ENCODE measurements at regions not wholly inside any gene's neighbourhood (a gene's known extent, or its start where the extent isn't known, plus 50 kb on each side); places are given as distances from the start of the nearest gene placed in this dataset.

DNA sequence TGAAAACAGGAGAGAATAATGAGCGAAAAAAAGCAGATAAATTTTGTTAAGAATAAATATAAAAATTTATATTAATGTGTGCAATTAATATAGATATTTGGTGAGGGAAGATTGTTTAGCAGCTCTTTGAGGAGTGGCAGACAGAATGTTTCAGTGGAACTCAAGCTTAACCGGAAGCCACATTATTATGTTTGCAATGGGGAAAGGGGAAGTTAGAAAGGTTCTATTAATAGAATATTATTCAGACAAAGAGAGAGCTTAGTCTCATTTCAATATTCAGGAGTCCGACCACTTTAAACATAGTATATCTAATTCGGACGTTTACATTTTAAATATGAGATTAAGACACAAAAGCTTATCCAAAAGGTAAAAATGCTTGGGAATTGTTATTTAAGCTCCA lies 81.6 kb upstream of the KHDRBS2 start:
- CTCF ChIA-PET: no interaction called here
- Histone ChIP-seq H3K79me2 (ENCODE audit: insufficient read depth, low read length) (no peaks in the 10 kb centered on the region), H2AFZ (ENCODE audit: low read depth, low read length, poor library complexity, severe bottlenecking) (no peak overlapping the region), H3K27ac (ENCODE audit: low read depth, low read length) (no peak overlapping the region), H3K4me3 (replicated peaks in 1 of 2; ENCODE audit: low read depth in 1 of 2, low read length in 2 of 2) (no peak overlapping the region), H3K36me3 (ENCODE audit: control insufficient read depth in 1 of 2, insufficient read depth in 2 of 2, low read length in 2 of 2) (no peaks in the 10 kb centered on the region), H3K4me1 (ENCODE audit: control insufficient read depth in 1 of 2, insufficient read depth in 2 of 2, low read length in 2 of 2) (no peaks in the 10 kb centered on the region), H4K20me1 (ENCODE audit: insufficient read depth) (no peaks in the 10 kb centered on the region), H3K9me3 (ENCODE audit: control insufficient read depth in 1 of 2, insufficient read depth in 1 of 2, low read depth in 1 of 2, low read length in 2 of 2) (peaks cover 6 to 7% of the 10 kb centered on the region in 2 experiments; a peak in 2 of 4 replicates), H3K27me3 (ENCODE audit: insufficient read depth, low read length) (no peaks in the 10 kb centered on the region), H3K4me2 (ENCODE audit: low read length) (no peak overlapping the region), H3K9me2 (ENCODE audit: insufficient read depth) (no peaks in the 10 kb centered on the region), H3K9ac (ENCODE audit: low read length) (no peak overlapping the region)
- RAD21 ChIA-PET (ENCODE audit: low non-redundant PET in 1 of 2, low total read pairs in 2 of 2, uncharacterized antibody in 2 of 2, unreplicated experiment in 2 of 2): no interaction called here
- POLR2A ChIA-PET: no interaction called here
- no TSS peak for BruUV-seq (replicated peaks)
- intact Hi-C loops (cut with micrococcal nuclease): no loop called here
- TF ChIP-seq EGR1 (IDR thresholded peaks at IDR 0.05; ENCODE audit: low read depth) (no peak), ELF1 (IDR thresholded peaks at IDR 0.05; ENCODE audit: borderline replicate concordance, low read depth) (no peak), POLR2A (IDR thresholded peaks at IDR 0.05; ENCODE audit: borderline replicate concordance, extremely low read depth, insufficient read depth, insufficient read length) (no peak), CEBPB (IDR thresholded peaks at IDR 0.05; ENCODE audit: low read depth) (no peak), EZH2phosphoT487 (IDR thresholded peaks at IDR 0.05; ENCODE audit: borderline replicate concordance) (no peak), SP1 (IDR thresholded peaks at IDR 0.05; ENCODE audit: low read depth) (no peak)
- TF ChIP-seq, protein P1, sequence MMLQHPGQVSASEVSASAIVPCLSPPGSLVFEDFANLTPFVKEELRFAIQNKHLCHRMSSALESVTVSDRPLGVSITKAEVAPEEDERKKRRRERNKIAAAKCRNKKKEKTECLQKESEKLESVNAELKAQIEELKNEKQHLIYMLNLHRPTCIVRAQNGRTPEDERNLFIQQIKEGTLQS (IDR thresholded peaks at IDR 0.05): no peak
- ATAC-seq (no peak), DNase-seq (ENCODE audit: low read depth, low spot score) (no peak)

DNA sequence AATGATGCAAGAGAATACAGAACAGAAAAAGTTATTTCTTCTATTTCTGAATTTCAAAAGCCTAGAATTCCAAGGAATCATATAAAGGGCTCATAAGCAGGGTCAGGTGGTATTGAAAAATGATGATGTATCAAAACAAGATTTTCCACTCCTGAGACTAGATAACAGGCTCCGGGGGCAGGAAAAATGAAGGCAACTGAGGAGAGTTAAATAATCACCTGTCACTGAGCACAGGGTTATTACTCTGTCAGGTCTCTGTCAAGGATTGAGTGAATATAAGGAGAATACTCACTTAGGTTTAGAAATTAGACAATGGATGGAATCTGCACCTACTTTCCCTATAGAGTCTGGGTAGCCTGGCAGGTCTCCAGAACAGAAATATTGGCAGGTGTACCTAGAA lies 76.1 kb upstream of the KHDRBS2 start:
- no TSS peak for BruUV-seq (replicated peaks)
- RAD21 ChIA-PET (ENCODE audit: low non-redundant PET in 1 of 2, low total read pairs in 2 of 2, uncharacterized antibody in 2 of 2, unreplicated experiment in 2 of 2): no interaction called here
- intact Hi-C loops (cut with micrococcal nuclease): no loop called here

More for the DNA sequence above, 76.1 kb upstream of the KHDRBS2 start:
- no peaks in the 10 kb centered on the region for H3K36me3 ChIP-seq (ENCODE audit: control insufficient read depth in 1 of 2, insufficient read depth in 2 of 2, low read length in 2 of 2)
- no peaks in the 10 kb centered on the region for H3K4me1 ChIP-seq (ENCODE audit: control insufficient read depth in 1 of 2, insufficient read depth in 2 of 2, low read length in 2 of 2)
- H3K4me3 ChIP-seq (replicated peaks in 1 of 2; ENCODE audit: low read depth in 1 of 2, low read length in 2 of 2): no peak overlapping the region
- no peak for TF ChIP-seq ELF1 (IDR thresholded peaks at IDR 0.05; ENCODE audit: borderline replicate concordance, low read depth)
- no peak for TF ChIP-seq ZNF274 (IDR thresholded peaks at IDR 0.05; ENCODE audit: low read depth, low read length)
- CTCF ChIA-PET: no interaction called here
- H3K79me2 ChIP-seq (ENCODE audit: insufficient read depth, low read length): no peaks in the 10 kb centered on the region
- H4K20me1 ChIP-seq (ENCODE audit: insufficient read depth): no peaks in the 10 kb centered on the region
- H3K4me2 ChIP-seq (ENCODE audit: low read length): no peak overlapping the region
- POLR2A ChIA-PET: no interaction called here
- no peak overlapping the region for H2AFZ ChIP-seq (ENCODE audit: low read depth, low read length, poor library complexity, severe bottlenecking)
- H3K9me2 ChIP-seq (ENCODE audit: insufficient read depth): no peaks in the 10 kb centered on the region
- H3K9me3 ChIP-seq (ENCODE audit: control insufficient read depth in 1 of 2, insufficient read depth in 1 of 2, low read depth in 1 of 2, low read length in 2 of 2): peaks cover 0 to 19% of the 10 kb centered on the region in 2 experiments; a peak in 2 of 4 replicates
- no peak overlapping the region for H3K27ac ChIP-seq (ENCODE audit: low read depth, low read length)
- H3K27me3 ChIP-seq (ENCODE audit: insufficient read depth, low read length): no peaks in the 10 kb centered on the region
- DNase-seq (ENCODE audit: low read depth, low spot score) (no peak), ATAC-seq (no peak)
- no peak overlapping the region for H3K9ac ChIP-seq (ENCODE audit: low read length)
